ENCODE measurements at regions not wholly inside any gene's neighbourhood (a gene's known extent, or its start where the extent isn't known, plus 50 kb on each side); places are given as distances from the start of the nearest gene placed in this dataset.

DNA sequence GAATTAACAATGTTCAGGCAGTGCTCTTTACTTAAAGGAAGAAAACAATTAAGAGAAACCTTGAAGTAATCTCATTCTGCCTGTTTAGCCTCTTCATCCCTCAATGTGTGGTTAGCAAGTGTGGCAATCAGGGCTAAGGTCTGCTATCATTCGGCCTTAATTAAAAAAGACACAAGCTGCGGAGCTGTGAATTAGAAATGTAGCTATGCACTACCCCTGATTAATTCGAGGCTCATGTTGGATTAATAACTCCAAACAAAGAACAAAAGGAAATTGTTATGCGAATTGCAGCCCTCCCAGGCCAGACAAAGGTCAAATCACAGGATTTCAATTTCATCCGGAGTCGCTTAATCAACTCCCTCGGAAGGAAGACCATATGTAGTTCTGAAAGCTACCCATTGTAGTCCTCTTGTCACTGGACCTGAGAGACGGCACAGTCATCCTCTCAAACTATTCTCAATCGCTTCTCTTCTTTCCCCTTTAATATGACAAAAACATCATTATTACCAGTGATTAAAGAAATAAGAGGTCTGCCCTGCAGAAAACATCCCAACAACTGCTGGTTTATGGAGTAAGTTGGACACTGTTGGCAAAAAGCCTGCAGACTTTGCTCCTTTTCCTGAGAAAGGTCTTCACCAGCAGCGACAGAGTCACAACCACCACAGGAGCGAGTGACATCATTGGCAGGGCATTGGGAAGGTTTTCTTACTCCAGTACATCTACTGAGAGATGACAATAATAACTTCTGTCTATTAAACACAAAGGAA lies 71.1 kb upstream of the SOX5 start:
- DNase-seq (ENCODE audit: low read depth): no peak
- H3K27me3 ChIP-seq (ENCODE audit: control insufficient read depth, insufficient read depth, low read length): no peaks in the 10 kb centered on the region
- no peak overlapping the region for H3K4me3 ChIP-seq (ENCODE audit: low read depth, low read length)
- TF ChIP-seq, protein P1, sequence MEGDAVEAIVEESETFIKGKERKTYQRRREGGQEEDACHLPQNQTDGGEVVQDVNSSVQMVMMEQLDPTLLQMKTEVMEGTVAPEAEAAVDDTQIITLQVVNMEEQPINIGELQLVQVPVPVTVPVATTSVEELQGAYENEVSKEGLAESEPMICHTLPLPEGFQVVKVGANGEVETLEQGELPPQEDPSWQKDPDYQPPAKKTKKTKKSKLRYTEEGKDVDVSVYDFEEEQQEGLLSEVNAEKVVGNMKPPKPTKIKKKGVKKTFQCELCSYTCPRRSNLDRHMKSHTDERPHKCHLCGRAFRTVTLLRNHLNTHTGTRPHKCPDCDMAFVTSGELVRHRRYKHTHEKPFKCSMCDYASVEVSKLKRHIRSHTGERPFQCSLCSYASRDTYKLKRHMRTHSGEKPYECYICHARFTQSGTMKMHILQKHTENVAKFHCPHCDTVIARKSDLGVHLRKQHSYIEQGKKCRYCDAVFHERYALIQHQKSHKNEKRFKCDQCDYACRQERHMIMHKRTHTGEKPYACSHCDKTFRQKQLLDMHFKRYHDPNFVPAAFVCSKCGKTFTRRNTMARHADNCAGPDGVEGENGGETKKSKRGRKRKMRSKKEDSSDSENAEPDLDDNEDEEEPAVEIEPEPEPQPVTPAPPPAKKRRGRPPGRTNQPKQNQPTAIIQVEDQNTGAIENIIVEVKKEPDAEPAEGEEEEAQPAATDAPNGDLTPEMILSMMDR (IDR thresholded peaks at IDR 0.05; ENCODE audit: insufficient read depth, low read length, severe bottlenecking): no peak
- no peaks in the 10 kb centered on the region for H3K36me3 ChIP-seq (ENCODE audit: control insufficient read depth, insufficient read depth, low read length)
- FAIRE-seq: no peak

DNA sequence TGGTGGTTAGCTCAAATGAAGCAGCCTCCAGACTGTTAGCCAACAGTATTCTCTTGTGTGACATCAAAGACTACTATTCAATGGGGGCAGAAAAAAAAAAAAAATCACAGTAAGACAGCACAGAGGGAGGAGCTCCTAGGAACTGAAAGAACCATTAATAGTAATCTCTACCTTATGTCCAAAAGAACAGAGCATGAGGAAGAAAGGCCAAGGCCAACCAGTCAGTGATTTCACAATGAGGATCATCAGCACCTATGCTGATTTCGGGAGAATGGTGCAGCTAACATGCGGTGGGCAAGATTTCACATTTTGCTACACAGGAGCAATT lies 66.3 kb upstream of the SOX5 start:
- Histone ChIP-seq H3K27me3 (ENCODE audit: control insufficient read depth, insufficient read depth, low read length) (no peaks in the 10 kb centered on the region), H3K36me3 (ENCODE audit: control insufficient read depth, insufficient read depth, low read length) (no peaks in the 10 kb centered on the region), H3K4me3 (ENCODE audit: low read depth, low read length) (no peak overlapping the region)
- DNase-seq (ENCODE audit: low read depth): no peak
- TF ChIP-seq, protein P1 (IDR thresholded peaks at IDR 0.05; ENCODE audit: insufficient read depth, low read length, severe bottlenecking): no peak
- FAIRE-seq: no peak

DNA sequence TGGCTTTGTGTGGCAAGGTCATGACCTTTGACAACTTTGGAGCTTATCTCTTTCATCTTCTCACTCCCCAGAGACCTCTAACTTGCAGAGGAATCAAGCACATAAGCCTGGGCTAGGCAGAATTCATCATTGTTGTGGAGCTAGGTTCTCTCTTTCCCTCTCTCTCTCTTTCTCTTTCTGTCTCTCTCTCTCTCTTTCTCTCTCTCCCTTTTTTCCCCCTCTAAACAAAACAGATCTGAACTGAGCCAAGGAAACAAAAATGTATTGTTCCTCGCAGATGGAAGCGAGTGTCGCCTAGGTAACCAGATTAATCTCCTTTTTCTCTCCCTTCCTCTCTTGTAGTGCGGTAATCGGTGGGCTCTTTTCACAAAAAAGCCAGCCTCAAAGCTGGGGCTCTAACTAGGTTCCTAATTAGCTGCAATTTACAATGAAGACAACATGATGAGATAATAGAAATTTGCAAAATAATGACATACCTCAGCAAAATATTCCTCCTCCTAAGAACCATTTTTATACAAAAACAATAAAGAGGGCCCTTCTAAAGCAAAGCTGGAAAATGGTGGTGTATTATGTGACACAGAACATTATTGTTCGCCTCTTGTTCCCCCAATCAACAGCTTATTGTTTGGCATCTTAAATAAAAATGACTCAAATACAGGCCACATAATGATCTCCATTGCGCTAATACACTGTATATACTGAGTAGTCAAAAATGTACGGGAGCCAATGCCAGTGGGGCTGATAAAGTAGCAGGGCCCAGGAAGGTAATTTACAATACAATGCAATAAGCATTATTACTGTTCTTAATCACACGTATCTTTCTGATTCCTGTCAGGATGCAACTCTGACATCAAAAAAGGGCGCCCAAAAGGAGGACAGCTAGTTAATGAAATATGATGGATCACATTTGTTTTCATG lies 65.7 kb upstream of the SOX5 start:
- FAIRE-seq (no peak), DNase-seq (ENCODE audit: low read depth) (no peak)
- no peaks in the 10 kb centered on the region for H3K36me3 ChIP-seq (ENCODE audit: control insufficient read depth, insufficient read depth, low read length)
- H3K4me3 ChIP-seq (ENCODE audit: low read depth, low read length): no peak overlapping the region
- TF ChIP-seq, protein P1 (IDR thresholded peaks at IDR 0.05; ENCODE audit: insufficient read depth, low read length, severe bottlenecking): no peak
- no peaks in the 10 kb centered on the region for H3K27me3 ChIP-seq (ENCODE audit: control insufficient read depth, insufficient read depth, low read length)

DNA sequence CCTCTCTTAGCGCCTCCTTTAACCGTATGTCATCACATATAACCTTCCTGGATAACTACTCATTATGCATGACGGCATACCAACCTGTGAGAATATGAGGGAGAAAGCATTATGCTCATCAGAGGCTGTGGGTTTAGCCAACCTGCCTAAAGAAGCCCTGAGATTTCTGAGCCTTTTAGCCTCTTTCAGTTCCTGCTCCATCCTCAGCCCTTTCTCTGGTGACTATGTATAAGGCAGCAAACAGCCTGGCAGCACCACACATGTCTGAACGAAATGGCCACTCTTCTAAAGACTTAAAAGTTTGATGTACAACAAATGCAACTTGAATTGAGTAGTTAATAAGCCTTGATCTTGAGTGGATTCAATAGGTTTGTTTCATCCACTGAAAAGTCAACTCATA lies 64.8 kb upstream of the SOX5 start:
- no peak overlapping the region for H3K4me3 ChIP-seq (ENCODE audit: low read depth, low read length)
- DNase-seq (ENCODE audit: low read depth): no peak
- TF ChIP-seq, protein P1 (IDR thresholded peaks at IDR 0.05; ENCODE audit: insufficient read depth, low read length, severe bottlenecking): no peak
- FAIRE-seq: no peak
- no peaks in the 10 kb centered on the region for H3K27me3 ChIP-seq (ENCODE audit: control insufficient read depth, insufficient read depth, low read length)
- no peaks in the 10 kb centered on the region for H3K36me3 ChIP-seq (ENCODE audit: control insufficient read depth, insufficient read depth, low read length)

DNA sequence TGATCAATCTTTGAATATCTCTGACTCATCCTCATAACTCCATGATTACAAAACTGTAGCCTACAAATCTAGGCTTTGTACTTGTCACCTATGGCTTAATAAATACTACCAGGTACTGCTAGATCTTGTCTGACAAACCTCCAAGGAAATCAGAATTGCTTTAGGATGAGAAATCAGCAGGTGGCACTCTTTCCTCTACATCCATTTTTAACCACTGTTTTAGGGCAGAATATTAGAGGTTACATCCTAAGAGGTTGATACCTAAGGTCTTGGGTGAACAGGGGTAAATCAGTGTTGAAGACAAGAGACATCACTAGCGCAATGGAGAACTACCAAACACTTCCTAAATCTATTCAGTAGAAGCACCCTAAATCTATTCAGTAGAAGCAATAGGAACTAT lies 63.1 kb upstream of the SOX5 start:
- DNase-seq (ENCODE audit: low read depth) (peak; percentile 35), FAIRE-seq (no peak)
- TF ChIP-seq, protein P1 (IDR thresholded peaks at IDR 0.05; ENCODE audit: insufficient read depth, low read length, severe bottlenecking): no peak
- Histone ChIP-seq H3K4me3 (ENCODE audit: low read depth, low read length) (no peak overlapping the region), H3K27me3 (ENCODE audit: control insufficient read depth, insufficient read depth, low read length) (no peaks in the 10 kb centered on the region), H3K36me3 (ENCODE audit: control insufficient read depth, insufficient read depth, low read length) (no peaks in the 10 kb centered on the region)

All from bronchial epithelial cell (primary cell).